ENCODE measurements at regions not wholly inside any gene's neighbourhood (a gene's known extent, or its start where the extent isn't known, plus 50 kb on each side); places are given as distances from the start of the nearest gene placed in this dataset.
"Not testable (repeated sequence)": the region's sequence is repeated elsewhere in the genome, so short reads cannot be mapped to it uniquely, and the experiment has no call there.

- no peak for DNase-seq
Measured at GRCh38 chr5:51034222-51034901, 348.9 kb upstream of the ISL1 start.

GRCh38 chr5:51039424-51040329 lies 343.6 kb upstream of the ISL1 start:
- no peak for DNase-seq

DNA sequence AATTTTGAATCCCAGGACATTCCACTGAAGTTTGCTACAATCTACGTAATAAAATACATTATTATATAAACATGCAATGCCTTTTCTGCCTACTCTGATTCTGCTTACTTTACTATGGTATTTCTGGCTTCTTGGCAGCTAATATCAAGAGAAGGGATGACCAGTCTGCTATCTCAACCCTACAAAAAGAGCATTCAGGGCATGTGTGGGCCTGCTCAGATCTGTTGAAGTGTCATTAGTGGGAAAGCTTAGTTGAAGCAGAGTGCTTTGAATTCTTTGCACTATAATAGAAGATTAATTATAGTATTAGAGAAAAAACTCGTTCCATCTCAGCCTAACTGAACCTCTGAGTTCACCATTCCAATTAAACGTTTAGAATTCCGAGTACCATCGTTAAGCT lies 339.5 kb upstream of the ISL1 start:
- DNase-seq: no peak

DNA sequence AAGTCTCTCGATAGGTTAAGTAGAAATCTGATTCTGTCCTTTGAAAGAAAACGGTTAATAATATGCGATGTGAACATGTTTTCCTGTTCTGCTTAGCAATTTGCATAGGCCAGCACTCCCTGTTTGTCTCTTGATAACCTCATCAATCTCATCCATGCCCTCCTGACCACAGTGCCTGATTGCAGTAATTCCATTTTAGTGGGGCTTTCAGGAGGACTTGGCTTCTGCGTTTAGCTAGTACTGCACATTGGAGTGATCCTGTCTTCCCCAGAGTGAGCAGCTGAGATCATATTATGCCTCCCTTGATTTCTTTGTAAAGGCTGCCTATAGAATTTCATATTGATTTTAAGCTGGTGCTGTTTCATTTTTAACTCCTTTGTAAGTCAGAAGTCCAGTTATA lies 335.9 kb upstream of the ISL1 start:
- no peak for DNase-seq

DNA sequence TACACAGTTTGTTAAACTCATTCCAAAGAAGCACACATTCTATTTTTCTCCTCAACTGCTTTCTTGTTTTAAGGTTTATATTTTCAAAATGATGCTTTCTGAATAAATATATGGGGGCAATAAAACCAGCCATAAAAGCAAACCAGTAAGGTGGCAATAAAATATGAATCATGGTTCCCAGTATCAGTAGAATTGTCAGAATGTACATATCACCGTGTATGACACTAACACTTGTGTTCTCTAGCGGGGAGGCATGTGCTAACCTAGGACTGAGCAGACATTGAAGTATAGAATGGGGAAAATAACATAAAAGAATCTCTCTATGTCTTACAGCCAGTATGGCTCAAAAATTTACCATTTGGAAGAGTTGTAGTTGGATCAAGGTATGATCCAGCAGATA lies 329.9 kb upstream of the ISL1 start:
- no peak for DNase-seq

DNA sequence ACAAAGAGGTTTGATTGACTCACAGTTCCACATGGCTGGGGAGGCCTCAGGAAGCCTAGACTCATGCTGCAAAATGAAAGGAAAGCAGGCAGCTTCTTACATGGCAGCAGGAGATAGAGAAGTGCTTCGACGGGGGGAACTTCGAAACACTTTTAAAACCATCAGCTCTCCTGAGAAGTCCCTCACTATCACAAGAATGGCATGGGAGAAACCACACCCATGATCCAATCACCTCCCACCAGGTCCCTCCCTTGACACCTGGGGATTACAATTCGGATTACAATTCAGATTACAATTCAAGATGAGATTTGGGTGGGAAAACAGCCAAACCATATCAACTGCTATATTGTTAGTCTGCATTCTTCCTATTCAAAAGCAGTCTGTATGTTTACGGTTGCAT lies 322.3 kb upstream of the ISL1 start:
- no peak for DNase-seq

DNA sequence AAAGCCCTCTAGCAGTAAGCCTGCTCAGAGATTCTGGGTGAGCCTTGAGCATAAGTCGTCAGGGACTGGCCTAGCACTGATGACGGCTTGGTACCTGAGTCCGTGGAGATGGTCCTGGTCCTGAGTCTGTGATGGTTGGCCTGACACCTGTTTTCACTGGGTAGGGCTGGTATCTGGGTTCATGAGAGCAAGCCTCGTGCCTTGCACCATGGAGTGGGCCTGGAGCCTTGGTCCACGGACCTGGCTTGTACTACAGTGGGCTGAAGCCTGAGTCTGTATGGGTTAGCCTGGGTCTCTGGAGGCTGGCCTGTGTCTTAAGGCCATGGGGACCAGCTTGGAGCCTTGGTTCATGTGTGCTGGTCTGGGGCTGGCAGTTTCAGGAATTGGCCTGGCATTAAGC lies 310.3 kb upstream of the ISL1 start:
- no peak for DNase-seq

- no peak for DNase-seq
Measured at GRCh38 chr5:51082741-51083140, 300.5 kb upstream of the ISL1 start.

GRCh38 chr5:51091816-51092215 lies 291.4 kb upstream of the ISL1 start:
- DNase-seq: no peak

- no peak for DNase-seq
Measured at GRCh38 chr5:51095486-51095885, 287.8 kb upstream of the ISL1 start.

GRCh38 chr5:51096859-51097258 lies 286.4 kb upstream of the ISL1 start:
- no peak for DNase-seq

DNA sequence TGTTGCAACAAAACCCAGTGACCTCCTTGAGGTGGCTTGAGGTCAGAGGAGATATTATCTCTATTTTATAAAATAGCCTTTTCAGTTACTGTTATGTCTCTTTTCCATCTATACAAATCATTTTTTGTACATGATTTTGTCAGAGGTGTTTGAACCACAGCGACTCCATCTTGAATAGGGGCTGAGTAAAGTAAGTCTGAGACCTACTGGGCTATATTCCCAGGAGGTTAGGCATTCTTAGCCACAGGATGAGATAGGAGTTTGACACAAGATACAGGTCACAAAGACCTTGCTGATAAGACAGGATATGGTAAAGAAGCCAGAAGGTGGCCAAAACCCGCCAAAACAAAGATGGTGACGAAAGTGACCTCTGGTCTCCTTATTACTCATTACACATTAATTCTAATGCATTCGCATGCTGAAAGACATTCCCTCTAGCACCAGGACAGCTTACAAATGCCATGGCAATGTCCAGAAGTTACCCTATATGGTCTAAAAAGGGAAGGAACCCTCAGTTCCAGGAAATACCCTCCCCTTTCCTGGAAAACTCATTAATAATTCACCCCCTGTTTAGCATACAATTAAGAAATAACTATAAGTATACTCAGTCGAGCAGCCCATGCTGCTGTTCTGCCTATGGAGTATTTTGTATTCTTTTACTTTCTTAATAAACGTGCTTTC lies 283.9 kb upstream of the ISL1 start:
- no peak for DNase-seq

DNA sequence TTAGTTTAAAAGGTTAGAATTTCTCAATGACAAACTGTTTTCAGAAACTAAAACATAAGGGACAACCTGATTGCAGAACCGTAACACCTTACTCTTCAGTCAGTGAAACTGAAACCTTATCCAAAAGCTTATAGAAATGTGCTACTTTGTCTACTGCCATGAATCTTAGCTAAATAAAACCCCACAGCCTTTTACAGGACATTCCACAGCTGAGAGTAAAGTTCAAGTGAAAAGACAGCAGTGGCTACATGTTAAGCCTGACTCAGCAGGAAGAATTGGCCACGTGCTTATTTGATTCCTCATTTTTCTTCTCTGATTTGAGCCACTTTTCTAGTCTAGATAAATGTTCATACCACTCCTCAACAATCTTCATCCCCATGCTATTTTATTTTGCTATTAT lies 278.7 kb upstream of the ISL1 start:
- no peak for DNase-seq

DNA sequence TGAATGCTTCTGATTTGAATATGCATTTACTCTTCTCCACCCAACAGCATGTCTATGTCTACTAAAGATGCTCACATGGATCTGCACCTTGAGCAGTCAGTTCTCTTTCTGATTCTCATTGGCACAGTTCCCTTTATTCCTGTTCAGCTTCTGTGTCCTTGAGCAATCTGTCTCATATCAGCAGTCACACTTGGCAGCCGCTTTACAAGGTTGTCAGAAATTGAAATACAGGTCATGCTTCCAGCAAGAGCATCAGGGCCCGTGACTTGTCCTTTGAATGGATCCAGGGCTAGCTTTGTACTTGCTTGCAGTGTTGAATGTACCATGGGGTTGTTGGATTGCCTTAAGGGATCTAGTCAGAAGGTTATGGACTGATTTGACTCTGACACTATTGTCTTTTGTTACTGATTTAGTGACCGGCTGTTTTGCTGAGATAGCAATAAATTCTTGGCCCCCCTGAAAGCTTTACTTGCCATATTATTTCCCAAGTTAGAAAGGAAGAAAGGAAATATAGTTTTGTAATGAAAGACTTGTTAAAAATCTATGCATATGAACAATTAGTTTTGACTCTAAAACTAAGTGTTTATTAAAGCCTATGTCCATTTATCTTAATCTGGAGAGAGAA lies 273.4 kb upstream of the ISL1 start:
- DNase-seq: no peak

DNA sequence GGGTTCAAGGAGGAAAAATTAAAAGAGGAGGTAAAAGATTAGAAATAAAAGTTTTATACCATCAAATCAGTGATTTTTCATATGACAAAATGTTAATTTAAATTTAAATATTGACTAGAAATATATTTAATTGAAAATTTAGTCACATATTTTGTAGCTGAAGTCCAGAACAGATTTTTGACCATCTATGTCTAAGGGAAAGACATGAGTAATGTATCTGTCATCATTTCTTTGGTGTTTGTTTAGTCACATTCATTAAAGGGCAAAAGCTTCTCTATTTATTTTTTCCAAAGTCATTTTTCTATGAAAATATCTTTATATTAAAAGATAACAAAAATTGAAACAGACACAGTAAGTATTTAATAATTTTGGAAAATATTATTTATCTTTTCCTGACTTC lies 252.0 kb upstream of the ISL1 start:
- DNase-seq: no peak

DNA sequence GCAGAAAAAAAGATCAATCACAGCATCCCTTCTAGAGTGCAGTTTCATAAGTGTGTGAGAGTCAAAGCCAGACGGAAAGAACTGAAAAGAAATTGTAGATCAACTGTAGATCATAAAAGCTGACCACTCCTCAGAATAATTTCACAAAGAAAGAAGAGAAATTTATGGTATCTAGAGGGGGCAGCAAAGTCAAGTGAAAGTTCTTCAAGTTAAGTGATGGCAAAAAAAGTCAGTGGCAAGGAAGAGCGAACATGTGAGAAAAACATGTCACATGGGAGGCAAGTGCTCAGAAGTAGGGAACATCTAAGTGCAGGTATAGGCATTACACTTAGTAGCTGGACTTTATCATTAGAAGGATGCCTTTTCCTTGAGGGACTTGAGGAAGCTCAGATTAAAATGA lies 245.1 kb upstream of the ISL1 start:
- no peak for DNase-seq

- no peak for DNase-seq
Measured at GRCh38 chr5:51148437-51148836, 234.8 kb upstream of the ISL1 start.

DNA sequence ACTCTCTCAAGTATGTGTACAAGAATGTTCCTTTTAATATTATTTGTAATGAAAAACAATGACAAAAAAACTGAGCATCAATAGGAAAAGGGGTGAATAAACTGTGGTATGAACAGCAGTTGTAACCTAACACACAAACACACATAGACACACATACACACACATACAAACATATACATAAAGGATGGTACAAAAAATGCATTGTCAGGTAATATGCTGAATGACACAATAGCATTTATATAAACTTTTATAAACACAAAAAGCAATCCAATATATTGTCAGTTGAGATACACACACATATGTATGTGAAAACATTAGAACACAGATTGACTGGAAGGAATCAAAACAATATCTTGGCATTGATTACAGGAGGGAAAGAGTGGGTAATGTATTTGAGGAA lies 227.0 kb upstream of the ISL1 start:
- DNase-seq: no peak

- no peak for DNase-seq
Measured at GRCh38 chr5:51156838-51157237, 226.4 kb upstream of the ISL1 start.

GRCh38 chr5:51159164-51159563 lies 224.1 kb upstream of the ISL1 start:
- no peak for DNase-seq

- no peak for DNase-seq
Measured at GRCh38 chr5:51159606-51160005, 223.6 kb upstream of the ISL1 start.

DNA sequence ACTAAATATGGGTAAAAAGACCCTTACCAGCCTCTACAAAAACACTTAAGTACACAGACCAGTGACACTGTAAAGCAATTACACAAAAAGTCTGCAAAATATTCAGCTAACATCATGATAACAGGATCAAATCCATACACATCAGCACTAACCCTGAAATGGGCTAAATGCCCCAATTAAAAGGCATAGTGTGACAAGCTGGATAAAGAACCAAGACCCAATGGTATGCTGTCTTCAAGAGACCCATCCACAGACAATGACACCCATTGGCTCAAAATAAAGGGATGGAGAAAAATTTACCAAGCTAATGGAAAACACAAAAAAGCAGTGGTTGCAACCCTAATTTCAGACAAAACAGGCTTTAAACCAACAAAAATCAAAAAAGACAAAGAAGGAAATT lies 221.0 kb upstream of the ISL1 start:
- no peak for DNase-seq

DNA sequence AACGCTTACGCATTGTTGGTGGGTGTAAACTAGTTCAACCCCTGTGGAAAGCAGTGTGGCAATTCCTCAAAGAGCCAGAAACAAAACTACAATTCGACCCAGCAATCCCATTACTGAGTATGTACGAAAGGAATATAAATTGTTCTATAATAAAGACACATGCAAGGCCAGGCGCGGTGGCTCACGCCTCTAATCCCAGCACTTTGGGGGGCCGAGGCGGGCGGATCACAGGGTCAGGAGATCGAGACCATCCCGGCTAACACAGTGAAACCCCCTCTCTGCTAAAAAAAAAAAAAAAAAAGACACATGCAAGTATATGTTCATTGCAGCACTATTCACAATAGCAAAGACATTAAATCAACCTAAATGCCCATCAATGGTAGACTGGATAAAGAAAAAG lies 217.6 kb upstream of the ISL1 start:
- not testable (repeated sequence) for DNase-seq
